Keratinocyte (primary cell): ENCODE measurements at regions not wholly inside any gene's neighbourhood (a gene's known extent, or its start where the extent isn't known, plus 50 kb on each side); places are given as distances from the start of the nearest gene placed in this dataset.
A peak's percentile ranks its signal among the peaks of the same experiment; 100 is the strongest.

ENCODE experiments used
- DNase-seq: peaks from one replicate; pipeline ENCODE4 v3.0.0-alpha.2; 2011; ENCODE audit warnings: low read depth, missing footprints, low spot score
- FAIRE-seq: peaks from 2 replicates; lab custom pipeline; 2011; peaks lifted over from hg19 to GRCh38; lab: Jason Lieb, UNC
- H2AFZ ChIP-seq: 2 replicates; pipeline ENCODE4 v1.6.0; 2012; ENCODE audit warnings: low read length, control low read depth, inconsistent platforms; ENCODE audit not compliant: control insufficient read depth
- H3K27ac ChIP-seq: 2 replicates; pipeline ENCODE4 v1.5.1; 2011; ENCODE audit warnings: low read length; ENCODE audit not compliant: control insufficient read depth, insufficient read depth
- H3K27me3 ChIP-seq: 3 replicates; pipeline ENCODE4 v1.6.0; 2011; ENCODE audit warnings: low read length; ENCODE audit not compliant: control insufficient read depth, insufficient read depth; ENCODE audit errors: extremely low read depth
- H3K36me3 ChIP-seq, 2 experiments: 2 replicates in 1 of 2; 3 replicates in 1 of 2; pipeline ENCODE4 v1.5.1; 2011; ENCODE audit warnings: low read length in 2 of 2, mild to moderate bottlenecking in 1 of 2; ENCODE audit not compliant: control insufficient read depth in 2 of 2, insufficient read depth in 2 of 2; ENCODE audit errors: extremely low read depth in 1 of 2
- H3K4me1 ChIP-seq: 3 replicates; pipeline ENCODE4 v1.5.1; 2011; ENCODE audit warnings: low read length; ENCODE audit not compliant: control insufficient read depth, insufficient read depth; ENCODE audit errors: extremely low read depth
- H3K4me2 ChIP-seq: 3 replicates; pipeline ENCODE4 v1.6.0; 2011; ENCODE audit warnings: low read depth, low read length; ENCODE audit not compliant: control insufficient read depth, insufficient read depth; ENCODE audit errors: extremely low read depth
- H3K4me3 ChIP-seq, 3 experiments: fragments of 200-600 bp in 1 of 3; sonication (generic) in 1 of 3; 2 replicates in 2 of 3; 3 replicates in 1 of 3; pipeline ENCODE4 v1.5.1; 2011 to 2016; ENCODE audit warnings: low read length in 3 of 3, mild to moderate bottlenecking in 3 of 3, control low read depth in 2 of 3, inconsistent platforms in 1 of 3, low read depth in 1 of 3, mixed read lengths in 1 of 3, mixed run types in 1 of 3, moderate library complexity in 1 of 3; ENCODE audit not compliant: control insufficient read depth in 2 of 3, insufficient read depth in 2 of 3; ENCODE audit errors: extremely low read depth in 1 of 3
- H3K79me2 ChIP-seq: 2 replicates; pipeline ENCODE4 v1.6.0; 2012; ENCODE audit warnings: low read length; ENCODE audit not compliant: control insufficient read depth, insufficient read depth
- H3K9ac ChIP-seq: 3 replicates; pipeline ENCODE4 v1.6.0; 2011; ENCODE audit warnings: low read length; ENCODE audit not compliant: control insufficient read depth, insufficient read depth; ENCODE audit errors: extremely low read depth
- H3K9me1 ChIP-seq: 3 replicates; pipeline ENCODE4 v1.6.0; 2011; ENCODE audit warnings: low read length; ENCODE audit not compliant: control insufficient read depth, insufficient read depth; ENCODE audit errors: extremely low read depth
- H3K9me3 ChIP-seq: 2 replicates; pipeline ENCODE4 v1.5.1; 2012; ENCODE audit warnings: low read depth, low read length; ENCODE audit not compliant: control insufficient read depth
- H4K20me1 ChIP-seq: 3 replicates; pipeline ENCODE4 v1.6.0; 2011; ENCODE audit warnings: low read length; ENCODE audit not compliant: control insufficient read depth, insufficient read depth; ENCODE audit errors: extremely low read depth
- CTCF ChIP-seq, 3 experiments: IDR thresholded peaks in 1 of 3; conservative IDR thresholded peaks in 1 of 3; optimal IDR thresholded peaks in 1 of 3; 2 replicates in 2 of 3; 3 replicates in 1 of 3; pipeline versions ENCODE3 to v1.5.1; 2011; ENCODE audit warnings: low read length in 3 of 3, mild to moderate bottlenecking in 3 of 3, moderate library complexity in 2 of 3, control low read depth in 1 of 3, inconsistent platforms in 1 of 3; ENCODE audit not compliant: insufficient read depth in 2 of 3; ENCODE audit errors: extremely low read depth in 1 of 3
- EZH2 ChIP-seq: IDR thresholded peaks from one replicate; pipeline ENCODE4 v1.6.1; 2012; ENCODE audit warnings: inconsistent platforms, mild to moderate bottlenecking, low read length, moderate library complexity
- dilution Hi-C: fragments of 300-500 bp; cut with MboI; formaldehyde crosslinking; loops from one replicate; pipeline ENCODE4 v1.7.0; 2020; ENCODE audit warnings: low sequenced_read_pairs; ENCODE audit not compliant: extremely low pct_ligation_motif_present

DNA sequence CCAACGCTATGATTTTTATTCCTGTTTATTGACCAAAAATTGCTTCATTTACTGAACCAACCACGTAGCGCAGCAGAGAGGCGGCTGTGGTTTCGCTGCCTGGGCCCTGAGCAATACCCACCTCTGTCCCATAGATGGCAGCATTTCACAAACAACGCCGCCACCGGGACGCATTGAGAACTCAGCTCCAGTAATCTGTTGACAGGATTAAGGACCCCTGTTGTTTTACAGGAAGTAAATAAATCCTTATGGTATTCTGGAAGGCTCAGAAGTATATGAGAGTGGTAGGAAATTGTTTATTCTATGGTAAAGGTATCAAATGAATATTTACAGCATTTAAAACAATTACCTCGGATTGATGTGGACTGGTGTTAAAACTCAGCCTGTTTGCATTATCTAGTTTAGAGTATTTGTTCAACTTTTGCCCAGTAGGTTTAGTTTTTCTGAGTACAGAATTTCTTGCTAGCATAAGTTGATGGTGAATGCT is 547.9 kb upstream of the SLC35B3 start:
- Histone ChIP-seq H3K27ac (no peak overlapping the region), H3K27me3 (no peaks in the 10 kb centered on the region), H3K9ac (peak overlapping the region; percentile 0), H3K36me3 (no peaks in the 10 kb centered on the region), H4K20me1 (no peaks in the 10 kb centered on the region), H3K79me2 (no peaks in the 10 kb centered on the region), H2AFZ (peak overlapping the region; percentile 67), H3K9me1 (no peaks in the 10 kb centered on the region), H3K4me2 (peak overlapping the region; percentile 54), H3K9me3 (no peaks in the 10 kb centered on the region), H3K4me1 (peaks cover 4% of the 10 kb centered on the region), H3K4me3 (peak overlapping the region in 1 of 3 experiments; percentile 11)
- peak; percentile 88 to 99 (median 92) for TF ChIP-seq CTCF (optimal IDR thresholded peaks at IDR 0.05 in 1 of 3, IDR thresholded peaks at IDR 0.05 in 1 of 3, conservative IDR thresholded peaks at IDR 0.05 in 1 of 3; ENCODE audit: extremely low read depth in 1 of 3, insufficient read depth in 2 of 3, low read length in 3 of 3)
- TF ChIP-seq EZH2: no peak
- no peak for DNase-seq
- peak; percentile 86 for FAIRE-seq
- dilution Hi-C loops: no loop called here

- no peaks in the 10 kb centered on the region for H3K36me3 ChIP-seq
- peak overlapping the region; percentile 0 for H3K9ac ChIP-seq
- H3K9me3 ChIP-seq: no peaks in the 10 kb centered on the region
- H3K27ac ChIP-seq: no peak overlapping the region
- peak overlapping the region in 1 of 3 experiments; percentile 11 for H3K4me3 ChIP-seq
- TF ChIP-seq CTCF (optimal IDR thresholded peaks at IDR 0.05 in 1 of 3, IDR thresholded peaks at IDR 0.05 in 1 of 3, conservative IDR thresholded peaks at IDR 0.05 in 1 of 3; ENCODE audit: extremely low read depth in 1 of 3, insufficient read depth in 2 of 3, low read length in 3 of 3) (no peak), EZH2 (no peak)
- no peaks in the 10 kb centered on the region for H3K79me2 ChIP-seq
- DNase-seq (no peak), FAIRE-seq (peak; percentile 26)
- no peaks in the 10 kb centered on the region for H3K9me1 ChIP-seq
- dilution Hi-C loops: no loop called here
- H4K20me1 ChIP-seq: no peaks in the 10 kb centered on the region
- peak overlapping the region; percentile 67 for H2AFZ ChIP-seq
- no peaks in the 10 kb centered on the region for H3K27me3 ChIP-seq
- peaks cover 4% of the 10 kb centered on the region for H3K4me1 ChIP-seq
- peak overlapping the region; percentile 54 for H3K4me2 ChIP-seq
Measured at GRCh38 chr6:8982668-8983067, 547.3 kb upstream of the SLC35B3 start.
